Activated CD4-positive, alpha-beta T cell treated with anti-CD3 and anti-CD28 coated beads, Interleukin-2, amount 10 ng/mL, durations not matched to agents 7 days and 5 days (primary cell): ENCODE measurements at regions not wholly inside any gene's neighbourhood (a gene's known extent, or its start where the extent isn't known, plus 50 kb on each side); places are given as distances from the start of the nearest gene placed in this dataset.
"Not testable (repeated sequence)": the region's sequence is repeated elsewhere in the genome, so short reads cannot be mapped to it uniquely, and the experiment has no call there.

Experiments
- CTCF ChIA-PET: fragments of 350-600 bp; sonication (Branson Sonifier 250); formaldehyde crosslinking; loops from one replicate; lab custom pipeline; 2021; ENCODE audit warnings: antibody characterized with exemption; lab: Charles Lee
- POLR2A ChIA-PET: fragments of 350-600 bp; sonication (Branson Sonifier 250); formaldehyde crosslinking; loops from one replicate; lab custom pipeline; 2021; ENCODE audit warnings: antibody characterized with exemption; lab: Charles Lee
- DNase-seq: peaks from one replicate; pipeline ENCODE4 v3.0.0-alpha.2; 2020
- H3K27ac Mint-ChIP-seq: one replicate; pipeline ENCODE4 v1.8.0; 2021; ENCODE audit warnings: mild to moderate bottlenecking, moderate library complexity, mixed read lengths
- H3K27me3 Mint-ChIP-seq: one replicate; pipeline ENCODE4 v1.8.0; 2021; ENCODE audit warnings: mixed read lengths
- H3K36me3 Mint-ChIP-seq: one replicate; pipeline ENCODE4 v1.8.0; 2021; ENCODE audit warnings: low read depth, mixed read lengths
- H3K4me1 Mint-ChIP-seq: one replicate; pipeline ENCODE4 v1.8.0; 2021; ENCODE audit warnings: mixed read lengths
- H3K4me3 Mint-ChIP-seq: one replicate; pipeline ENCODE4 v1.8.0; 2021; ENCODE audit warnings: mild to moderate bottlenecking, moderate library complexity, mixed read lengths
- H3K9me3 Mint-ChIP-seq: one replicate; pipeline ENCODE4 v1.8.0; 2021; ENCODE audit warnings: mixed read lengths

DNA sequence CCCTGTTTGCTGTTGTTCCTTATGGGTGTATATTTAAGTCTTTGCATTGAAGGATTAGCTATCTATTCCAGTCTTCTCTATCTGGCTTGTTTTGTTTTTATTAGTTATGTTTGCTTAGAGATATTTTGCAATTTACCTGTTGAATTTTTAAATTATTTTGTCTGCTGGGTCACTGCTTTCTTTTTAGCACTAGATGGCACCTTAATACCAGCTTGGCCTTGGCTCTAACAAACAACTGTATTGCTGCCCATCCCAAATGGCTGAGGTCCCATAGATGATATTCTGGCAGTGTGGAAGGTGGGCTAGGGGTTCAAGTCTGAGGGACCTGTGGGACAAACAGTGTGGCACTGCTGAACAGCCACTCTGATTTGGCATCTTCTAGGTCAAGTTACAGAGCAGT is 144.0 kb upstream of the FBXO33 start:
- Mint-ChIP-seq H3K4me1 (no peaks in the 10 kb centered on the region), H3K4me3 (no peak overlapping the region), H3K27me3 (no peaks in the 10 kb centered on the region), H3K27ac (no peak overlapping the region), H3K9me3 (peaks cover 9% of the 10 kb centered on the region), H3K36me3 (no peaks in the 10 kb centered on the region)
- no peak for DNase-seq
- ChIA-PET CTCF (no interaction called here), POLR2A (no interaction called here)

DNA sequence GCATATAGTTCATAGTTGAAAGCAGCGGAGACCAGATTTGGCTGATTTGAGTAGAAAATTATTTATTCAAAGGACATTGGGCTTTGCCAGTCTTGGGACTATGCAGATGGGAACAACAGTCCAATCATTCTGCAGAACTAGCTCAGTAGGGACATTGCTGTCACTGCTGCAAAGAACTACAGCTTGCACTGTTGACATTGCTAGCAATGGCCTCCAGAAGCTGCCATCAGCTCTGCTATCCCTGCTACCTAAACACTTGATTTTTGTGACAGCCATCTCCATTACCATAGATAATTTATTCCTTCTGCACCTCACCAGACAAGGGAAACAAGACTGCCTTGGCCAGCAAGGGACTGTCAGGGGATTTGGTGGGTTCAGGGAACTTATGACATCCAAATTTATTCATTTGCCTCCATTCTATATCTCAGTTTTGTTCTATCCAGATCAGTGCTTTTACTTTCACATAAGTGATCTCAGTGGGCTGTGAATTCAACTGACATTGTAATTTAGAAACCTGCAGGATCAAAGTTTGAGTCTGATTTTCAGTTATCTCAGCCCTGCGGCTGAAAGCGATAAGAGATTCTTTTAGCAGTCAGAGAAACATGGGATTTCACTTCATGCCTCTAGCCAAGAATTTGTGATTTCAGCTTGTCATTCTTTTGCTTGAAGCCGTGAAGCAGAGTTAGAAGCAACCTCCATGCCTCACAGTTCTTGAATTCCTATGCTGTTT is 136.7 kb upstream of the FBXO33 start:
- Mint-ChIP-seq H3K4me1 (no peaks in the 10 kb centered on the region), H3K27ac (no peak overlapping the region), H3K4me3 (no peak overlapping the region), H3K9me3 (no peaks in the 10 kb centered on the region), H3K36me3 (no peaks in the 10 kb centered on the region), H3K27me3 (no peaks in the 10 kb centered on the region)
- ChIA-PET CTCF (no interaction called here), POLR2A (no interaction called here)
- DNase-seq: no peak

DNA sequence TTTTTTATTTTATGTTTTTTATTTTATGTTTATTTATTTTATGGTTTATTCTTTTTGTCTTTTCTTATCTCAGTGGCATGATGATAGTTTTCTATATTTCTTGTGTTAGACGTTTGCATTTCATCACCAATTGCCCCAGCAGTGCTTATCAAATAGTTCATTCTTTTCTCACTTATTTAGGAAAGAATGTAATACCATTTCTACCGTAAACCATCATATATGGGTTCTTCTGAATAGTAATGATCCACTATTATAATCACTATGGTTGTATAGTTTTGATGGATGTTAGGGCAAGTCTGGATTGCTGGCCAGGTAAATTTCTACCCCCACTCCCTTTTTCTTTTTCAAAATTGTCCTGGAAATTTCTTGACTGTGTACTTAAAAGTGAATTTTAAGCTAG is 134.6 kb upstream of the FBXO33 start:
- POLR2A ChIA-PET: no interaction called here
- DNase-seq: no peak
- Mint-ChIP-seq H3K4me1 (no peaks in the 10 kb centered on the region), H3K4me3 (no peak overlapping the region), H3K27me3 (no peaks in the 10 kb centered on the region), H3K36me3 (no peaks in the 10 kb centered on the region), H3K27ac (no peak overlapping the region), H3K9me3 (no peaks in the 10 kb centered on the region)
- CTCF ChIA-PET: no interaction called here

DNA sequence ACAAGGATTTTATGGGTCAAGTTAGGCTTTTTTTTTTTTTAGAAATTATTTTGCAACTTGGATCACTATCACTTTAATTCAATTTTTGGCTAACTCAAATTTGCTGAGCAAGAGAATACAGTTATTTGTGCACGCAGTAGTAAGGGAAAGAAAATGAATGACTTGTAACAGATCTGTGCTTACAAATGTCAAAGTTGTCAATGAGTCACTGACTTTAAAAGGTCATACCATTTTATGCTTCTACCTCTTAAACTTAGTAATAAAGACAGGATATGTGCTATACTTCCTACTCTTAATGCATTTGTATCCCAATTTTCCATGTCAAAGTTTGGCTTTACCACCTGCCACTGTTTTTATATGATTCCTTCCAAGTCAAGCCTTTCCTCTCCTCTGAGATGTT is 131.1 kb upstream of the FBXO33 start:
- ChIA-PET CTCF (no interaction called here), POLR2A (no interaction called here)
- DNase-seq: no peak

DNA sequence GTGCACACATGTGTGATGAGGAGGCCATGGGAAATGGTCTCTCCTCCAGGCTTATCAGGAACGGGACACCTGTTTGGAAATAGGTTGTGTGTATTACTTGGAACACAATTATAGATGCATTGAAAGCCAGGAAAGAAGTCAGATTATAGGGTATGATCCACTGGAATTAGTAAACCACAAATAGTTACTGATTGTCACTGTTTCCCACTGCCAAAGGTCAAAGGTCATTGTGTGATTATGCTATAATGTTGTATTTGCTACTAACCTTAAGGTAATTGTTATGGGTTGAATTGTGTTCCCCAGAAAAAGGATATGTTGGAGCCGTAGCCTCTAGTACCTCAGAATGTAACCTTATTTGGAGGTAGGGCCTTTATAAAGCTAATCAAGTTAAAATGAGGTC is 129.9 kb upstream of the FBXO33 start:
- Mint-ChIP-seq H3K36me3 (no peaks in the 10 kb centered on the region), H3K9me3 (peaks cover 13% of the 10 kb centered on the region), H3K4me3 (no peak overlapping the region), H3K27ac (no peak overlapping the region), H3K4me1 (no peaks in the 10 kb centered on the region), H3K27me3 (no peaks in the 10 kb centered on the region)
- no peak for DNase-seq
- POLR2A ChIA-PET: no interaction called here
- CTCF ChIA-PET: no interaction called here

More for the DNA sequence above, 131.1 kb upstream of the FBXO33 start:
- H3K27me3 Mint-ChIP-seq: no peaks in the 10 kb centered on the region
- H3K27ac Mint-ChIP-seq: no peak overlapping the region
- H3K36me3 Mint-ChIP-seq: no peaks in the 10 kb centered on the region
- peaks cover 13% of the 10 kb centered on the region for H3K9me3 Mint-ChIP-seq
- no peak overlapping the region for H3K4me3 Mint-ChIP-seq
- no peaks in the 10 kb centered on the region for H3K4me1 Mint-ChIP-seq

DNA sequence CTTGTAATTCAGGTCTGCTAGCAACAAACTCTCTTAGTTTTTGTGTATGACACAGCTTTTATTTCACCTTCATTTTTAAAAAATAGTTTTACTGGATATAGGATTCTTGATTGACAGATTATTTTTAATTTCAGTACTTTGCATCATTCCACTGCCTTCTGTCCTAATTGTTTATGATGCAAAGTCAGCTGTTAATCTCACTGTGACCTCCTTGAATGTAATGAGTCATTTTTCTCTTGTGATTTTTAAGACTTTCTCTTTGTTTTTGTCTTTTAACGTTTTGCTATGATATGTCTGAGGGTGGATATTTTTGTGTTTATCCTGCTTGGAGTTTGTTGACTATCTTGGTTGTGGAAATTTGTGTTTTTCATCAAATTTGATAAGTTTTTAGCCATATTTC is 126.3 kb upstream of the FBXO33 start:
- Mint-ChIP-seq H3K4me1 (no peaks in the 10 kb centered on the region), H3K4me3 (no peak overlapping the region), H3K9me3 (peaks cover 19% of the 10 kb centered on the region), H3K27me3 (no peaks in the 10 kb centered on the region), H3K27ac (no peak overlapping the region), H3K36me3 (no peaks in the 10 kb centered on the region)
- DNase-seq: no peak
- ChIA-PET POLR2A (no interaction called here), CTCF (no interaction called here)

DNA sequence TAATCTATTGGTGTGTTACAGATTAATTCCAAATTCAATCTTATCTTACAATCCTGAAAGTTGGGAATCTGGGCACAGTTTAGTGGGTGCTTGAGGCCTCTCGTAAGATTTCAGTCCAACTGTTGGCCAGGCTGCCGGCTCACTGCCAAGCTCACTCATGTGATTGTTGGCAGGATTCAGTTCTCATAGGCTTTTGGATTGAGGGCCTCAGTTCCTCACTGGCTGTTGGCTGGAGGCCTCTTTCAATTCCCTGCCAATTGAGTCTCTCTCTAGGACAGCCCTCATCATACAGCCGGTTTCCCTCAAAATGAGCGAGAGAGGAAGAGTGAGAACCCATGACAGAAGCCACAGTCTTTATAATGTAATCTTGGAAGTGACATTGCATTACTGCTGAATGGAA is 123.5 kb upstream of the FBXO33 start:
- peaks cover 22% of the 10 kb centered on the region for H3K9me3 Mint-ChIP-seq
- H3K36me3 Mint-ChIP-seq: no peaks in the 10 kb centered on the region
- no peaks in the 10 kb centered on the region for H3K4me1 Mint-ChIP-seq
- ChIA-PET POLR2A (no interaction called here), CTCF (no interaction called here)
- H3K4me3 Mint-ChIP-seq: no peak overlapping the region
- DNase-seq: no peak
- H3K27ac Mint-ChIP-seq: no peak overlapping the region
- no peaks in the 10 kb centered on the region for H3K27me3 Mint-ChIP-seq

DNA sequence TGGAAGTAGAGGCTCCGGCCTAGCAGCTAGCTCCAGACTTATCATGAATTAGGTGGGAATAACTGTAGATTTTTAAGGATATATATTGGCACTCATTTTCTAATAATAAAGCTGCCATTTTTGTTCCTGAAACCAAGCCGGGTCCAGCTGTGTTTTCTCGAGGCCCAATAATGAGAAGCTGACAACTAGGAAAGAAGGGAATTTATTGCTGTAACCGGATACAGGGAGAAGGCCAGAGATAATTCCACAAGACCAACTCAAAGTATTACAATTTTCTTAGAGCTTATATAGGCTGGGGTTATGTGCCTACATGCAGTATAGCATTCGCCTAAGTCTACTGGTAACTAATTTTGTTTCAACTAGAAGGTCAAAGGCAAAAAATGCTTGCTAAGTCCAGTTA is 122.3 kb upstream of the FBXO33 start:
- DNase-seq: no peak
- Mint-ChIP-seq H3K27me3 (no peaks in the 10 kb centered on the region), H3K4me3 (no peak overlapping the region), H3K4me1 (no peaks in the 10 kb centered on the region), H3K36me3 (no peaks in the 10 kb centered on the region), H3K9me3 (peaks cover 20% of the 10 kb centered on the region), H3K27ac (no peak overlapping the region)
- CTCF ChIA-PET: no interaction called here
- POLR2A ChIA-PET: no interaction called here

DNA sequence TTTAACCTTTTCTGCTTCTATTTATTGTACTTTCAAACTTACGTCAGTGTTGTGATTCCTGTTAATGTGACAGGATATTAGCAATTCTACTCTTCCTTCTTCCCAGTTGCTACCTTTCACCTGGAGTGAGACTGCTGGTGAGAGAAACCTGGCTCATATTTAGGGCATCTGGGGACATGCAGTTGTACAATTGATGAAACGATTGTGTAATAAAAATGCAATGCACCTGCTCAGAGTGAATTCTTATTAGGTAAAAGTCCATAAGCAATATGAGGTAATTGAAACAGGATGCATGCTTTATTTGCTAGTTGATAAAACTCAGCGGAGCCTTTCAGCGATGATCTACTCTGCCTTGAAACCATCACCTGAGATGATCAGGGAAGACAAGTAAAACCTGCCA is 116.1 kb upstream of the FBXO33 start:
- ChIA-PET POLR2A (no interaction called here), CTCF (no interaction called here)
- Mint-ChIP-seq H3K9me3 (peaks cover 15% of the 10 kb centered on the region), H3K27me3 (no peaks in the 10 kb centered on the region), H3K36me3 (no peaks in the 10 kb centered on the region), H3K27ac (no peak overlapping the region), H3K4me1 (no peaks in the 10 kb centered on the region), H3K4me3 (no peak overlapping the region)
- no peak for DNase-seq

DNA sequence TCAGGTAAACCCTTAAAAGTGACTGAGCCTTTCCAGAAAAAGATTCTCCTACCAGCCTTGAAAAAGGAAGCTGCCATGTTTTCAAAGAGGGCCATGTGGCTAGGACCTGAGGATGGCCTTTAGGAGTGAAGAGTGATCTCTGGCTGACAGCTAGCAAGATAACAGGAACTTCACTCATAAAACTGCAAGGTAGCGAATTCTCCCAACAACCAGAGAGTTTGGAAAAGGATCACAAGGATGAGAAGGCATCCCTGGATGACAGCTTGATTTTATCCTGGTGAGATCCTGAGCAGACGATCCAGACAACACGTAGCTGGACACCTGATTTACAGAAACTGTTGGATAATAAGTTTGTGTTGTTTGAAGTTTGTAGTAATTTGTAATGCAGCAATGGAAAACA is 115.6 kb upstream of the FBXO33 start:
- Mint-ChIP-seq H3K4me1 (no peaks in the 10 kb centered on the region), H3K4me3 (no peak overlapping the region), H3K36me3 (no peaks in the 10 kb centered on the region), H3K27me3 (no peaks in the 10 kb centered on the region), H3K9me3 (peaks cover 14% of the 10 kb centered on the region), H3K27ac (no peak overlapping the region)
- CTCF ChIA-PET: no interaction called here
- POLR2A ChIA-PET: no interaction called here
- DNase-seq: no peak

DNA sequence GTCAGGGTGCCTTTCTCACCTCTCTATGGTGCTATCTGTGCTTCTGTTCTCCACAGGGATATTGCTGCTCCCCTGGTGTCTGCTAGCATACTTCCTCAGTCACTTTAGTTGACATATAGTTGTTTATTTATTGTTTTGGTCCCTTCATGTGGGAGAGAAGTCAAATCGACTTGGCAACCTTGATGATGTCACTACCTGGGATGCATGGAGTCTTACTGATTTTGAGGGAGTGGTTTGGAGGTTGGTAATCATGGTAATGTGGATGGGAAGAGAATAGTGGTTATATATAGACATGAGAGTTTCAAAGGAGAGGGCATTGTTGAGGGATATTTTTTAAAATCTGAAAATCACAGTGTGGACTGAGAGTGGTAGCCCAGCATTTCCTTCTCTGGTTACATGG is 73.6 kb upstream of the FBXO33 start:
- peaks cover 11% of the 10 kb centered on the region for H3K9me3 Mint-ChIP-seq
- no peak overlapping the region for H3K4me3 Mint-ChIP-seq
- H3K27me3 Mint-ChIP-seq: no peaks in the 10 kb centered on the region
- H3K4me1 Mint-ChIP-seq: no peaks in the 10 kb centered on the region
- ChIA-PET CTCF (no interaction called here), POLR2A (no interaction called here)
- H3K27ac Mint-ChIP-seq: no peak overlapping the region
- DNase-seq: no peak
- H3K36me3 Mint-ChIP-seq: no peaks in the 10 kb centered on the region

DNA sequence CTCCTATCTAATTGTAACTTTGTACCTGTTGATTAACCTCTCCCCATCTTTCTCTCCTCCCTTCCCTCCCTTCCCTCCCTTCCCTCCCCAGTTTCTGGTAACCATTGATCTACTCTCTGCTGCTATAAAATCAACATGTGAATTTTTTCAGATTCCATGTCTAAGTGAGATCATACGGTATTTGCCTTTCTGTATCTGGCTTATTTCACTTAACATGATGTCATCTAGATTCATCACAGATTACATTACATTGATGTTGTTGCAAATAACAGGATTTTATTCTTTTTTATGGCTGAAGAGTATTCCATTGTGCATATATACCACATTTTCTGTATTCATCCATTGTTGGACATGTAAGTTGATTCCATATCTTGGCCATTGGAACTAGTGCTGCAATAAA is 68.0 kb upstream of the FBXO33 start:
- H3K27ac Mint-ChIP-seq: no peak overlapping the region
- ChIA-PET CTCF (no interaction called here), POLR2A (interaction anchor here (0.7 kb wide), 1 partner anchor 244 kb away, joined by 4 read pairs; no protein-coding TSS in a partner anchor)
- H3K4me1 Mint-ChIP-seq: no peaks in the 10 kb centered on the region
- H3K36me3 Mint-ChIP-seq: peaks cover 3% of the 10 kb centered on the region
- H3K4me3 Mint-ChIP-seq: no peak overlapping the region
- H3K27me3 Mint-ChIP-seq: no peaks in the 10 kb centered on the region
- peaks cover 10% of the 10 kb centered on the region for H3K9me3 Mint-ChIP-seq
- no peak for DNase-seq

DNA sequence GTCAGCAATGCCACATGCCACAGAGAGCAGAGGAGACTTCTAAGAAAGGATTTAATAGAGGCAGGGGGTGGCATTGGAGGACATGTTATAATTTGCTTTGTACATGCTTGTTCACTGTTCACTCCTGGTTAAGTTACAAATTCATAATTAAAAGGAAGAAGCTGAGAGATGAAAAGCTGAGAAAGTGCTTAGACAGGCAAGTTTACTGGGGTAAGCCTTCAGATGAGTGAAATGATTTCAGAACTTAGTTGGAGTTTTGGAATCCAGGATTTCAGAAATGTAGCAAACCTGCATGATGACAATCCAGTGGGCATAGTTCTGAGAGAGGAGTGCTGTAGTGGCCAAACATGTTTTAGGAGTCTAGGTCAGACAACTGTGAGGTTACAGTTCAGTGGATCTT is 67.3 kb upstream of the FBXO33 start:
- no peaks in the 10 kb centered on the region for H3K4me1 Mint-ChIP-seq
- H3K4me3 Mint-ChIP-seq: no peak overlapping the region
- ChIA-PET CTCF (interaction anchor here (0.6 to 0.8 kb wide), 4 partner anchors 10 to 375 kb away, joined by 3 read pairs; no protein-coding TSS in a partner anchor), POLR2A (no interaction called here)
- no peak for DNase-seq
- no peak overlapping the region for H3K27ac Mint-ChIP-seq
- no peaks in the 10 kb centered on the region for H3K27me3 Mint-ChIP-seq
- peaks cover 3% of the 10 kb centered on the region for H3K36me3 Mint-ChIP-seq
- peaks cover 10% of the 10 kb centered on the region for H3K9me3 Mint-ChIP-seq

DNA sequence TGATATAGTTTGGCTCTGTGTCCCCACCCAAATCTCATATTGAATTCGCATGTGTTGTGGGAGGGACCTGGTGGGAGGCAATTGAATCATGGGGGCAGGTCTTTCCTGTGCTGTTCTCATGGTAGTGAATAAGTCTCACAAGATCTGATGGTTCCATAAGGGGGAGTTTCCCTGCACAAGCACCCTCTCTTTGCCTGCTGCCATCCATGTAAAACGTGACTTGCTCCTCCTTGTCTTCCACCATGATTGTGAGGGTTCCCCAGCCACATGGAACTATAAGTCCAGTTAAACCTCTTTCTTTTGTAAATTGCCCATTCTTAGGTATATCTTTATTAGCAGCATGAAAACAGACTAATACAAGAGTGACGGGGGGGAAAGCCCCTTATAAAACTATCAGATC is 65.4 kb upstream of the FBXO33 start:
- H3K9me3 Mint-ChIP-seq, CTCF ChIA-PET, H3K27me3 Mint-ChIP-seq, H3K4me1 Mint-ChIP-seq, POLR2A ChIA-PET, DNase-seq, H3K36me3 Mint-ChIP-seq, H3K27ac Mint-ChIP-seq, H3K4me3 Mint-ChIP-seq: not testable (repeated sequence)
